ENCODE measurements at regions not wholly inside any gene's neighbourhood (a gene's known extent, or its start where the extent isn't known, plus 50 kb on each side); places are given as distances from the start of the nearest gene placed in this dataset.

DNA sequence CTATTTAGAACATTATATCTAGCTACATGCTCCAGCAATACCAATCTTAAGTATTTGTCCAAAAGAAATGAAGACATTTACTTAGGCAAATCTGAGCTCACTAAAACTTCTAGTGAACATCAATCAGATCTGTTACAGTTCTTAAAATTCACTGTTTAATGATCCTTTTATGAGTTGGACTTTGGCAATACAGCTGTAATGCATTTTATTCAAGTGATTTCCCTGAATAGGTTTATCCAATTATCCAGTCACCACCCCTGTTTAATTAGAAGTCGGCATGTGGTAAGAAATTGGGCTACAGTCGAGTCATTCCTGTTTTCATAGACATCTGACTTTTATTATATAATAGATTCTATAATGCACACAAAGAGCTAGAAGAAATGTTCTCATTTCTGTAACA is 1029.0 kb upstream of the TENM4 start:
- no peak for TF ChIP-seq CTCF (IDR thresholded peaks at IDR 0.05)
- TF ChIP-seq POLR2A (IDR thresholded peaks at IDR 0.05): no peak

All from Peyer's patch (tissue), 4 donors.